ENCODE measurements at regions not wholly inside any gene's neighbourhood (a gene's known extent, or its start where the extent isn't known, plus 50 kb on each side); places are given as distances from the start of the nearest gene placed in this dataset.

DNA sequence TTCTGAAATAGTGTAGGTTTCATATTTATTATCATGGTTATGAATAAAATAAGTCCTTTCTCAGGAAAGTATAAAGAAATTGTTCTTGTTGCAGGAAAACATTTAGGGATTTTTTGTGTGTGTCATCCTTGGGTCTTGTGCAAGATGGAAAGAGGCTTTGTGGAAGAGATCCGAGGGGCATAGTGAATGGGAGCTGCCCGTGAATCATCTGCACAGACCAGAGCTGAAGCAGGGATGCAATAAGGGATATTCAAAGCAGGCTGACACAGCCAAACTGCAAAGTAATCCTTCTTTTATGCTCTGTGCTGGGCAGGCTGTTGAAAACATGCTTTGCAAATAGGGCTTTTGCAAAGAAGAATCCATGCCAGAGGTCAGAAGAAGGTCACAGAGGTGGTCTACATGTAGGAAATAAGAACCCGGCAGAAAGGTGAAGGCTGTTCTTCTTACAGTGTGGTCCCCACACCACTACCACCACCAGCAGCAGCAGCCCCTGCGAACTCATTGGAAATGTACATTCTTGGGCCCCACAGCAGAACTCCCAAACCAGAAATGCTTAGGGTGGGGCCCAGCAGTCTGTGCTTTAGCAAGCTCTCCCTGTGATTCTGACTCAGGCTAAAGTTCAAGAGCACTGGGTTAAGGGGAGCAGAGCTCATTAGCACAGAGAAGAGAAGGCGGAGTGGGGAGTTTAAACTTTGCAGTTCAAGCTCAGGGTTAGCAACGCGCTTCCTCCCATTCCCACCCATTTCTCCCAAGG lies 237.6 kb downstream of the QKI start:
- no peak for DNase-seq

DNA sequence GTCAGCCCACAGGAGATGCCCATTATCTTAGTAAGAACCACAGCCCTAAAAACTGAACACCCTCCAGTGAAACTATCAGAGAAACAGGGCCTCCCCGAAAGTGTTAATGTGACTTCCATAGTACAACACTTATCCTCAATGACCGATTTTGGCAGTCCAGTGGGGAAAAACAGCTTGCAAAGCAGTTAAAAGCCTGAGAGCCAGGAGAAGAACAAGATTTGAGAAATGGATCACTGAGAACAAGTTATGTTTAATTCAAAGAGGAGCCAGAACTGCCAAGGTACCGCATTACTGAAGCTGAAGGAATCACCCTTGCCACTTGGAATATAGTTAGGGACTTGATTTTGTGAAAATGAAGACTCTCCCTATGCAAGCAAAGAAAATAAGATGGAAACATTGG lies 236.9 kb downstream of the QKI start:
- DNase-seq: no peak

DNA sequence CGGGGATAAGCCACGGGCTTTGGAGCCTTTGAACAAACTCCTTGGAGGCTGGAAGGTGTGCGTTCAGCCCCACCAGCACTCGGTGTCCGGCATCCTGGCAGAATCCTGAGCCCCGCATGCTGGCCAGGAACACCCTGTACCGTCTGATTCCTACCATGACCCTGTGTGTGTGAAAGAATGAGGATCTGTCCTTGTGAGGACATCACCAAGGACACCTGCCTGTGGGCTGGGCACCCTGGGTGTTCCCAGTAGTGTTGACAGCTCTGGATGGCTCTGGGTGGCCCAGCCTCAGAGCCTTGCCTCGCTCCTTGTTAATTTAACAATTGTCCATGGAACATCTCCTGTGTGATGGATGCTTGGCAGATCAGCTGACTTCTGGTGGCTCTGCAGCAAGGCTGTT lies 234.3 kb downstream of the QKI start:
- no peak for DNase-seq

DNA sequence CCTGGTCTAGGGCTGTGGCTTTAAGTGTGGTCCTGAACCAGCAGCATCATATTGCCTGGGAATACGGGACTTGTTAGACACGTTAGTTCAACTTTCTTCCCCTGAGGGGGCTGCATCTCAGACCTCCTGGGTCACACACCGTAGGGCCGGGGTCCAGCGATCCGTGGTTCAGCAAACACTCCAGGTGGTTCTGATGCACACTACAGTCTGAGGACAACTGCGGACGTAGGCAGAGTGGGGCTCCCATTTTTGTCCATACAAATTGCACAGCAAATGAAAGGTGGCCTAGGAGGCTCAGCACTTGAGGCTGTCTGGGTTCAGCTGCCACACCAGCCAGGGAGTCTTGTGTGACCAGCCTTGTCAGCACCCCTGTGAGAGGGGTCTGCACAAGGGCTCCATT lies 233.1 kb downstream of the QKI start:
- DNase-seq: no peak

DNA sequence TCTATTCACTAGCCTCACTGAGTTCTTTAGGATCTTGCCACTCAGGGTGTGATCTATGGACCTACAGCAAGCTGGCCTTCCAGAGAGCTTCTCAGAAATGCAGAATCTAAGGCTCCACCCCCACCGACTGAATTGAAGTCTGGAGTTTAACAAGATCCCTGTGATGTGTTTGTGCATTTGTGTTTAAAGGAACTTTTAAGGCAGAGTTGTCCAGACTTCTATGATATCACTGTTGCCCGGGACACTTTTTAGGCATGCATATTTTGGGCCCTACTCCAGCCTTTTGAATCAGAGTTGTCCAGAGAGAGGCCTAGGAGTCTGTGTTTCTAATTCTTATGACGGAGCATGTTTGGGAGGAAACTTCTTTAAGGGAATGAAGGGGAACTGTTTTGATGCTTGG lies 232.3 kb downstream of the QKI start:
- no peak for DNase-seq

- DNase-seq: no peak
Measured at GRCh38 chr6:163646133-163646532, 231.6 kb downstream of the QKI start.

DNA sequence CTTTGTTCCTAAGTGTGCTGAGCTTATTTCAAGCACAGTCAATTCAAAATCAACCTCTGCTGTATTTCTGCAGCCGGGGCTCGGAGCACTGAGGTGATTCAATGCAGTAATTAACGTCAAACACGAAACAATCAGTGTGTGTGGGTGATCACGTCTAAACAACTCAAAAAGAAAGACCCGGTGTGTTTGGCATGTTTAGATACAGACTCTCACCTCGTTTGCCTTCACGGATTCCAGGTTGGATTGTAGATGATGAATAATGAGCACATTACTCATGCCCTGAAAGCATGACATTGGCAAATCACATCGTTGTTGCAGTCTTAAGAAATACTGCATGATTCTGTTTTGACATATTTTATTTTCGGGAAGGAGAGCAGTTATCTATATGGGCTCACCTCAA lies 231.0 kb downstream of the QKI start:
- no peak for DNase-seq

DNA sequence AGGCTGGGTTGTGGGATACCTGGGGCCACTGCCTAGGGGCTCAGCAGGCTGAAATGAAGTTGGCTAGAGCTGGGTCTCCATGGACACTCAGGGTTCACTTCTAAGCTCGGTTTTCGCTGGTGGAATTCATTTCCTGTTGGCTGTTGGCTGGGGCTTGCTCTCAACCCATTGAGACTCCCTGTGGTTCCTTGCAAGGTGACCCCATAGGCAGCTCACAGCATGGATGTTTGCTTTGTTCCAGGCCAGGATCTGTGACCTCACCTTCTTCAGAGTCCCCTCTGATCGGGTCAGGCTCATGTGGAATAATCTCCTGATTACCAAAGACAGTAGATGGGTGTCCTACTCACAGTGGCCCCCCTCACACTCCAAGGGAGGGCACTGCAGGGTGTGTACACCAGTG lies 229.3 kb downstream of the QKI start:
- no peak for DNase-seq

DNA sequence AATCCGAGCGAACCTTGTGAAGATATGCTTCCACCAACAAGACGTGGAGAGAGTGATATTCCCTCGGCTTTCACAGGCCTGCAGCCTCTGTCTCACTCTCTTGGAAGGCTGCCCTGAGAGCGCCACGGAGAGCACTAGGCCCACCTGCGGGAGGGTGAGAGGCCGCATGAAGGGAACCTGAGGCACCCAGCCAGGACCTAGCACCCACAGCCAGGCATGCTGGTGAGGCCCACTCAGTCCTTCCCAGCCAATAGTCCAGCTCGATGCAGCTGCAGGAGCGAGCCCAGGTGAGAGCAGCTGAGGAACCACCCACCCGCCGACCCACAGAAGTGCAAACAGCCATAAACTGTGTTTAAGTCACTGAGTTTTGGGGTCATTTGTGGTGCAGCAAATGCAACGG lies 227.2 kb downstream of the QKI start:
- DNase-seq: no peak

DNA sequence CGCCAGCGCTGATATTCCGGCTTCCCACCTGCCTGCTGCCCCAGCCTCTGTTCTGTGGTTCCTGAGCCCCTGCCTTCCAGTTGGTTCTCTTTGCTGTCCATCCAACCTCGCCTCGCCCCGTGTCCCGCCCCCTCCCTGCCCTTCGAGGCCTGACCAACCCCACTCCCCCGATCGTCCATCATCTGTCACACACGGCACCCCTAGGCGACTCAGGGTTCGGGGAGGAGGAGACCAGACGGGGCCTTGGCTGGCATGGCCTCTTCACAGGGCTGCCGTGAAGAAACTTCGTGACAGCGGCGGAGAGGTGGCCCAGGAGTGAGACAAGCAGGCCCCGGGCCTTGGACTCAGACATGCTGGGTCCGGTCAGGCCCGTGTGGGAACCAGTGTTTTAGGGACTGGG lies 226.1 kb downstream of the QKI start:
- no peak for DNase-seq

DNA sequence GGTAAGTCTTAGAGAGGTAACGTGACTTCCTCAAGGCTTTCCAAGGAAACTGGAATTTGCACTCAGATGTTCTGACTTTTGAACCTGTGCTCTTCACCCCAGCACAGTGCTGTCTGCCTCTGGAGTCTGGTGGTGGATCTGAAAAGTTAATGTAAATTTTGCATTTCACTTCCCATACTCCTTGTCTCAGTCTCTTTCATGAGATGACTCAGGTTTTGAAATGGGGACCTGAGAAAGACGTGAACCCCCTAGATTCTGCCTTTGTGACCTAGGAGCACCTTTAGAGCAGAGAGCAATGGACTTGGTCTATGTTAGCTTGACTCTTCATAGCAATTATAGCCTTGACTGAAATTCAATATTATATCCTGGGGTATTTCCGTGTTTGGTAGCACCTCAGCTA lies 223.0 kb downstream of the QKI start:
- DNase-seq: no peak

- DNase-seq: no peak
Measured at GRCh38 chr6:163635731-163636364, 221.3 kb downstream of the QKI start.

- no peak for DNase-seq
Measured at GRCh38 chr6:163635315-163635714, 220.8 kb downstream of the QKI start.

- DNase-seq: no peak
Measured at GRCh38 chr6:163634211-163635171, 220.0 kb downstream of the QKI start.

GRCh38 chr6:163630991-163631390 lies 216.5 kb downstream of the QKI start:
- no peak for DNase-seq

GRCh38 chr6:163630572-163630971 lies 216.1 kb downstream of the QKI start:
- DNase-seq: no peak

DNA sequence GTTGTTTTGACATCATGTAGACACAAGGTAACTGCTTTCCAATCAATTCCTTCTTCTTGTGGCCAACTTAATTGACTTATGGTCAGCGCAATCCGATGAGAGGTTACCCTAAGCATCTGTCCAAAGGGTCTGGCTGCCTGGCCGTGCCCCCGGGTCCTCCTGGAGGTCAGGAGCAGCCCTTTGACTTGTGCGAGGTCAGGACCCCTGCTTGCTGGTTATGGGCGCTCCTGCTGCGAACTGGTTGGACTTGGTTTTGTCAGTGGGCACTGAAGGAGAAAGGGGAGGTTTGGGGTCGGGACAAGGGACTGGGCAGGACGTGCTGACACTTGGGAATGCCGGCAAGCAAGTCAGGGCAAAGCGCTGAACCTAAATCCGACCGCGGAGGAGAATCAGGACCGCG lies 215.6 kb downstream of the QKI start:
- no peak for DNase-seq
